RCC 7860 (cell line): ENCODE measurements at regions not wholly inside any gene's neighbourhood (a gene's known extent, or its start where the extent isn't known, plus 50 kb on each side); places are given as distances from the start of the nearest gene placed in this dataset.
"Not testable (repeated sequence)": the region's sequence is repeated elsewhere in the genome, so short reads cannot be mapped to it uniquely, and the experiment has no call there.

ENCODE experiments used
- DNase-seq: peaks from one replicate; pipeline ENCODE4 v3.0.0-alpha.2; 2015; ENCODE audit warnings: low spot score
- FAIRE-seq: peaks from 2 replicates; lab custom pipeline; 2012; peaks lifted over from hg19 to GRCh38; lab: Jason Lieb, UNC

DNA sequence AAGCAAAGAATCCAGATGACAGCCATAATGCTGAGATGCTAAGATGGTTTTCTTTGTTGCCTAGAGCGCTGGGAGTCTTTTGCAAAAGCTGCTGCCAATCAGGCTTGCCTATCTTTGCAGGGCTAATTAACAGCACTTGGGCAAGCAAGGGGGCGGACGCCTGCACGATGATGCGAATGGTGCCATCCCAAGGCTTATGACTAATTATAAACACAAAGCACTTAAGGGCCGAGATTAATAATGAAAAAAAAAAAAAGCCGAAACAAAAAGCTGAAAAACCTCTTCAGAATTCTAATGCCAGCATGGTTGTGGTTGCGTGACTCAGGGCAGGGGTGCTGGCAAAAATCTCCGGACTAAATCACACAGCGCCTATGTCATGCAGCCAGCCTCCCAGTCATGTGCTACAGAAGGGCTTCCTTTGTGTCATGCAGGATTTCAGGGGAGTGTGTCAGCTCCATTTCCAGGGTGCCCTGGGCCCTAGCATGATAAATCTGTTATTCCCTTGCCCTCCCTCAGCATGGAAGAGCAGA is 185.0 kb upstream of the ANKRD28 start:
- DNase-seq (peak; percentile 87), FAIRE-seq (peak; percentile 88)

DNA sequence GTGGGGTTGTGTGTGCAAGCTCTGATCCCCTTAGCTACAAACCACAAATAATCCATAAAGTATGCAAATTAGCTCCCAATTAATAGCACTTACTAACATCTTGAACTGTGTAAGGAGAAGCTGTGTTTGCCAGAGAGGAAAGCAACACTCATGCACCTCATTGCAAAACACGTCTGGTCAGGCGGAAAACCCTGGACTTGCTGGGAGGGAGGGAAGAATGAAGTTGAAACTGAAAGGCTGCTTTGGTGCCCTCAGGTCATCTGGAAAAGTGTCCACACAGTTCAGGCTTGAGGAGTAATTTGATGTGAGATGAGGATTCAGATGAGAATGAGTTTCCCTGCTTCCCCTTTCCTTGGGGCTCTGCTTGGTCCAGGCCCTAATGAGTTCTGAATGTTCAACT is 185.5 kb upstream of the ANKRD28 start:
- FAIRE-seq (no peak), DNase-seq (peak; percentile 36)

DNA sequence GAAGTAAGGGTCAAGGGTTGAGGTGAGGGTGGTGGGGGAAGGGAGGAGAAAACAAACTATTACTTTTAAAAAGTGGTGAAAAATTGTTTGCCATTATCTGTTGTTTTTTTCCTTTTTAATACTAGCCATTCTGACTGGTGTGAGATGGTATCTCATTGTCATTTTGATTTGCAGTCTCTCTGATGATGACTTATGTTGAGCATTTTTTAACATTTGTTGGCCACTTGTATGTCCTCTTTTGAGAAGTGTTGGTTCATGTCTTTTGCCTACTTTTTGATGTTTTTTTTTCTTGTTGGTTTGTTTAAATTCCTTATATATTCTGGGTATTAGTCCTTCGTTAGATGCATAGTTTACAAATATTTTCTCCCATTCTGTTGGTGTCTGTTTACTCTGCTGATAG is 185.9 kb upstream of the ANKRD28 start:
- no peak for DNase-seq
- no peak for FAIRE-seq

DNA sequence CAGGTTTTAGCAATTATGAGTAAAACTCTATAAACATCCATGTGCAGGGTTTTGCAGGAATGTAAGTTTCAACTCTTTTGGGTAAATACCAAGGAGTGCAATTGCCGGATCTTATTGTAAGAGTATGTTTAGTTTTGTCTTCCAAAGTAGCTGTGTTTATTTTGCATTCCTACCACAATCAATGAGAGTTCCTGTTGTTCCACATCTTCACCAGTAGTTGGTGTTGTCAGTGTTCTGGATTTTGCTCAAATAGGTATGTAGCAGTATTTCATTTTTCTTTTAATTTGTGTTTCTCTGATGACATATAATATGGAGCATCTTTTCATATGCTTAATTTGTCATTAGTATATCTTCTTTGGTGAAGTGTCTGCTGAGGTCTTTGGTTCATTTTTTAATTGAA is 185.1 kb upstream of the GALNT15 start:
- DNase-seq (no peak), FAIRE-seq (no peak)

DNA sequence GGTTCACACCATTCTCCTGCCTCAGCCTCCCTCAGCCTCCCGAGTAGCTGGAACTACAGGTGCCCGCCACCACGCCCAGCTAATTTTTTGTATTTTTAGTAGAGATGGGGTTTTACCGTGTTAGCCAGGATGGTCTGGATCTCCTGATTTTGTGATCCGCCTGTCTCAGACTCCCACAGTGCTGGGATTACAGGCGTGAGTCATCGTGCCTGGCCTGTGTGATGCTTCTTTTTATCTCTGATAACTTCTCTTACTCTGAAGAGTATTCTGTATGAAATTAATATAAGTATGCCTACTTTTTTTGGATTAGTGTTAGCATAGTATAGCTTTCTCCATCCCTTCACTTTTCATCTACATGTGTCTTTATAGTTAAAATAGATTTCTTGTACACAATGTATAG is 180.8 kb upstream of the GALNT15 start:
- FAIRE-seq, DNase-seq: not testable (repeated sequence)

DNA sequence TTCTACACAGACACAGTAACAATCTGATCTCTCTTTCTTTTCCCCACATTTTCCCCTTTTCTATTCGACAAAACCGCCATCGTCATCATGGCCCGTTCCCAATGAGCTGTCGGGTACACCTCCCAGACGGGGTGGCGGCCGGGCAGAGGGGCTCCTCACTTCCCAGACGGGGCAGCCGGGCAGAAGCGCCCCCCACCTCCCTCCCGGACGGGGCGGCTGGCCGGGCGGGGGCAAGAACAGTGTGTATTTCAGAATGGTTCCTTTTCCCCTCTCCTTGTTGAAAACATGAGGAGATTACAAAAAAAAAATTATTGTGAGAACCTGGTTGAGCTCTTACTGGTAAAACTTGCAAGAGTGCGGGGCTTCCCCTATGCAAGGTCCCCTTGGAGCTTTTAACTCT is 178.0 kb upstream of the GALNT15 start:
- FAIRE-seq, DNase-seq: not testable (repeated sequence)

DNA sequence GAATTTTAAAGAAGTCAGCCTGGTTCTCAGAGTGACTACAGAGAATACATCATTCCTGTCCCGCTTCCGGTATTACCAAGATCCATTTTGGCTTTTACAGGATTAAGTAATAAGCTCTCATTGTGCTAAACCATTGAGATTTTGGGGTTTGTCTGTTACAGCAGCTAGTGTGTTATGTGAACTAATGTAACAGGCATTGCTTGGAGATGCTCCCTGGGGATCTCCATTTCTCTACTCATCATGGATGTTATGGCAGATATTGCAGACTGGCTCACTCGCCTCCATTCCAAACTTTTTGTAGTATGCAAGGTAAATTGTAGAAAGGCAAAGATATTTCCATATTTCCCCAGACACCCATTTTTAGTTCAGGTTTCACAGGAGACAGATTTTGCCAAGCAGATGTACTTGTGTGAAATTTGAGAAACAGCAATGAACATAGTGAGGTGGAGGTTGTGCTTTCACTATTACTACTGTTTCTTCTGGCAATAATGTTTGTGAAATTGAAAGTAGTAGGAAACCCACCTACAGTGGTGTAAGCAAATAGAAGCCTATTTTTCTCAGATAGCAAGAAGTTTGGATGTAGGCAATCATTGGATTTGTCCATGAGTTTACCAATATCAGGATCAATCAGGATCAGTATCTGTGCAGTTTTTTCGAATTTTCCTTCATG is 177.1 kb upstream of the GALNT15 start:
- DNase-seq (no peak), FAIRE-seq (no peak)

DNA sequence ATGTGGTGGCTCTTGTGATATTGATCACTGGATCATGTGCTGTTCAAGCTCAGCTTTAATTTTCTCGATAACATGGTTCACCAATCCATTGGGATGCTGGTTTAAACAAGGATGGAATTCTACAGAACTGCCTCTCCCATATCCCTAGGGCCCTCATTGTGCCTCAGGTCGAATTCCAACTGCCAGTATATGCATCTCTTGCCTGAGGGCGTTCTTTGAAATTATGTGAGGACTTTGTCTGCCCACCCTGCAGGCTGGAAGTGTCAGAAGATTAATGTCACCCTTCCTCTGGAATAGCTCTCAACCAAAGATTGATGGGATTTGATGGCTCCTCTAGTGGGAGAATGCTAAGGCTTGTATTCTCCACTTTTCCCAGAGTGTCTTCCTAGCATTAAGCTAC is 175.6 kb upstream of the GALNT15 start:
- FAIRE-seq, result no peak

DNA sequence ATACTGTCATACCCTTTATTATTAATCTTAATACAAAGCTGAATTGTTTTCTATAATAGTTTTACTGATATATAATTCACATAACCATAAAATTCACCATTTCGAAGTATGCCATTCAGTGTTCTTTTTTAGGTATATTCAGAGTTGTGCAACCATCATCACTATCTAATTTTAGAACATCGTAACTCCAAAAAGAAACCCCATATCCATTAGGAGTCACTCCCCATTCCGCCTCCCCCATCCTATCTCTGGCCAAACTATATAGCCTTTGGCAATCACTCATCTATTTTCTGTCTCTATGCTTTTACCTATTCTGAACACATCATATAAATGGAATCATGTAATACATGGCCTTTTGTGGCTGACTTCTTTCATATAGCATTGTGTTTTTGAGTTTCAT is 169.7 kb upstream of the GALNT15 start:
- DNase-seq (no peak), FAIRE-seq (no peak)

More for the DNA sequence above, 175.6 kb upstream of the GALNT15 start:
- no peak for DNase-seq

DNA sequence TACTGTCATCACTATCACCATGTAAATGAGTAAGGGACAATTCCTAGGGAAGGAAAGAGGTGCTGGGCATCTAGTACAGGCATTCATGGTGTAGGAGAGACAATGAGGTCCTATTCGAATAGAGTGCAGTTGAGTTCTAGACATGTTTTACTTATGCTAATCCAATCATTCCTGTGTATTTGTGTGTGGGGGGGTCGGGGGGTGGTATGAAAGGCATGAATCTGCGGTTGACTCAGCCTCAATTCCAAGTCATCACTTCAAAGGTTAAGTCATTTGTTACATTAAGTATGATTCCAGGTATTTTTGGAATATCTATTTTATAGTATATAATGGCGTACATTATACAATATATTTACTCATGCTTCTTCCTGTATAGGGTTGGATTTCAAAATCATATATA is 163.1 kb upstream of the GALNT15 start:
- no peak for DNase-seq
- FAIRE-seq, result no peak

DNA sequence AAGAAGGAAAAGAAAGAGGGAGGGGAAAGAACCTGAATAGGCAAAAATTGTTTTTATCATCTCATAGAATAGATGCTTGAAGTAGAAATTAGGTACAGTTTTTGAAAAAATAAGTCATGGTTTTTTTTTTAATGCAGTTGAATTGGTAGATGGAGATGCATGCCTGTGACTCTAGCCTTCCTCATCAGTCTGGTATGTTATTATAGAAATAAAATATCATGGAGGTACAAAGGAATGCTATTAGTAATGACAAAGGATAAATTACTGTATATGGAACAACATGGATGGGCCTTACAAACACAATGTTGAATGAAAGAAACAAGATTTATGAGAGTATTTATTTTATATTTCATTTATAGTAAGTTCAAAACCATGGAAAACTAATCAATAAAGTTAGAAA is 162.4 kb upstream of the GALNT15 start:
- FAIRE-seq (no peak), DNase-seq (no peak)

DNA sequence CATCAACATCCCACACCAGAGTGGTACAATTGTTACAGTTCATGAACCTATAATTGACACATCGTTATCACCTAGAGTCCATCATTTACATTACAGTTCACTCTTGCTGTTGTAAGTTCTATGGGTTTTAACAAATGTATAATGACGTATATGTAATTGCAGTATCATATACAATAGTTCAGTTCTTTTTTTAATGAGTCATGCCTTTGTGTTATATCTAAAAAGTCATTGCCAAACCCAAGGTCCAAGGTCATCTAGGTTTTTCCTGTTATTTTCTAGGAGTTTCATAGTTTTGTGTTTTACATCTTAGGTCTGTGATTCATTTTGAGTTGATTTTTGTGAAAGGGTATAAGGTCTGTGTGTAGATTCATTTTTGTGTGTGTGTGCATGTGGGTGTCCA is 160.9 kb upstream of the GALNT15 start:
- no peak for DNase-seq
- no peak for FAIRE-seq

DNA sequence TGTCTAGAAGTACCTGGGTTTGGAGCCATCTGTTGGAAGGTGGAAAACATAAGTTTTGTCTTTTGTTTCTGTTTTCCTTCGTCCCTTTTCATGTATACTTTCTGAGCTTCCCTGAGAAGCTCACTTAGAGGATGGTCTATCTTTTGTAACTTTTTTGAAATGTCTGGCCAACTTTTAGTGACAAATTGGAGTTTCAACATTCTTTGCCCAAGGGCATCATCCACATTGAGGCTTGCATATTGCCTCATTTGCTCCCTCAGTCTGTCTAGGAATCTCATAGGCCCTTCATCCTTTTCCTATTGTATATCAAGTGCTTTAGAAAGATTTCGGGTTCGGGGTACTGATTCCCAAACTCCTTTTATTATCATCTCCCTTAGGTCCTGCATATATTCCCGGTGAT is 152.7 kb upstream of the GALNT15 start:
- not testable (repeated sequence) for FAIRE-seq

DNA sequence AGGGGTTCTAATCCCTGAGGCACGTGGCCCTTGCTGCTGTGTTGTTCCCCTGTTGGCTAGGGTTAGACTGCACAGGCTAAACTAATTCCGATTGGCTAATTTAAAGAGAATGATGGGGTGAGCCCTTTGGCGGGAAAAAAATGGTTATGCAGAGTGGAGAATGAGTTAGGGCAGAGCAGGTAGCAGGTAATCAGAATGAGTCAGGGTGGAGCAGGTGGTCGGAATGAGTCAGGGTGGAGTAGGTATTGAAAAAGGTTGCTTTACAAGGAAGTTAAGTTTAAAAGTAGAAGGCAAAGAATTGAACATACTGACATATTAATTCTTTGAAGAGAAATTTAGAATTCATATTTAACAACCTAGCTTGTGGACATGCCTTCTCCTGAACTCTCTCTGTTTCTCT is 150.6 kb upstream of the GALNT15 start:
- not testable (repeated sequence) for FAIRE-seq

More for the DNA sequence above, 152.7 kb upstream of the GALNT15 start:
- not testable (repeated sequence) for DNase-seq

DNA sequence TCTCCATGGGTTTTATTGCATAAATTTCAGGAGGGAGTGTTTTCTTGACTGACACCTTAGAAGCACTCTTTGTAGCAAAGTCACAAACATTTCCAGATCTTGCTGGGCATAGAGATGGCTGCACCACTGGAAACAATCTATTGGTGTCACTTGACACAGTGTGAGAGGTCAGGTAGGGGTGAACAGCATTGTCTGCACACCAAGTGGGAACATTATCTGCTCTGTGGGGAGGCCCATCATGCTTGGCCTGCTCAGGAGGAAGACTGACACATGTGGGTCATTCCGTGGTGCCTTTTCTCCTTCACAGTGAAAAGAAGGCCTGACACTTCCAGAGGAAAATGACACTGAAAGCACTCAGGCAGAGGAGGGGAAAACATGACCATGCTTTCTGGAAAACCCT is 149.9 kb upstream of the GALNT15 start:
- no peak for FAIRE-seq

More for the DNA sequence above, 150.6 kb upstream of the GALNT15 start:
- DNase-seq, result not testable (repeated sequence)

DNA sequence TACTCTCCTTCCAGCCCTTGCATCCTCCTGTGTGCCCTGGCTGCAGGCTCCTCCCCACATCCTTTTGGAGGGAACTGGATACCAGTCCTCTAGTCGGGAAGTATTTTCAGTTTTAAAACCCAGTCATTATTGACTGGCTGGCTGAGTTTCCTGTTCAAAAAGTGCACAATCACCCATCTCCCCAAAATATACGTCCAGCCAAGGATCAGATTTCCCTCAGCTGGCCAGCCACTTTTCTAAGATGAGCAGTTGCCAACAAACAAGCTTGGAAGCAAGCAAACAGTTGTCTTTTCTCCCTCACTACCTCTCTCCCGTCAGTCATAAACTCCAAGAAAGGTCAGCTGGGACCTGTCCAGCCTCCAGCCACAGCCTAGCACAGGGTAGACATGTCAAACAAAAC is 147.7 kb upstream of the GALNT15 start:
- DNase-seq (no peak), FAIRE-seq (no peak)

More for the DNA sequence above, 149.9 kb upstream of the GALNT15 start:
- no peak for DNase-seq

DNA sequence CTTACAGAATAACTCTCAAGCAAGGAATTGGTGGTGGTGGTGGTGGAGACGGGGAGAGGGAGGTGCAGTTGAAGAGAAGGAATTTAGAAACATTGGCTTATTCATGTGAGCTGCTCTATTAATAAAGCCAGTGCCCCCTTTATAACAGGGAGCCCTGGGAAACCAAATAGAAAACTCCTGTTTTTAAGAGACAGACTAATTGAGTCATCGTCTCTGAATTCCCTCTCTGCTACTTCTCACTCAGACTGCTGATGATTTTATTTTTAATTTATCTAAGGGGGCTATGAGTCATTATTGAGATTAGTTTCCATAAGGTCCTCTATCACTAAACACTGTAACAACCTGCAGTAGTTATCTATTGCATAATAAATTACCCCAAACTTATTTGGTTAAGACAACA is 145.9 kb upstream of the GALNT15 start:
- DNase-seq, result no peak
- FAIRE-seq, result no peak

DNA sequence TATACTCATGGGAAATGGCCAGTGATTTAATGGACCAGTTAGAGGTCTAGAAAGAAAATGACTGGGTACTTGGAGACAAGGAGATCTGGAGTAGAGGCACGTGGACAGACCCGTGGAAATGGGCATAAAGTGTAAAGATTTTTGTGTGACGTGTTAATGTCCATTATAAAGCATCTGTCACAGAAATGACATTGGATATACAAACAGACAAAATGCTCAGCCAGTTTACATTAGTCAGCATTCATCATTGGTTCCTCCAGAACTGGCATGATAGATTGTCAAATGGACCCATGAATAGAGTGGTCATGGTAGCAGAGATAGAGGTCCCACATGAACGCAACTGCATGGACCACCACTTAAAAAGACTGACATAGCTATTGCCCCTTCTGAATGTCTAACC is 144.1 kb upstream of the GALNT15 start:
- DNase-seq (no peak), FAIRE-seq (no peak)

DNA sequence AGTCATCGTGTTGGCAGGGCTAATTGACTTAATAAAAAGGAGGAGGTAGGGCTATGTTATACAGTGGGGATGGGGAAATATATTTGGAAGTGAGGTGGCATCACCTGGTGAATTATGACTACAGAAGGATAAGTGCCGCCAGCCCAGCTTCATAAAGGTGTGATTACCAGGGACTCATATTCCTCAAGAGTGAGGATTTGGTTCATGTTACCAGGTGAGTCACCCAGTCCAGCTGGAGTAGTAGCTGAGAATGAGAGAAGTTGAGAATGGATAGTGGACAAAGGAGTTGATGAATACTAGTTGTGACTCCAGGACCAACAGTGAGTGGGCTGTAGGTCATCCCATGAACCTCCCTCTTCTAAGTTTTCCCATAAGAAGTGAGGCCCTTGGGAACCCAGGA is 143.0 kb upstream of the GALNT15 start:
- DNase-seq, result no peak

DNA sequence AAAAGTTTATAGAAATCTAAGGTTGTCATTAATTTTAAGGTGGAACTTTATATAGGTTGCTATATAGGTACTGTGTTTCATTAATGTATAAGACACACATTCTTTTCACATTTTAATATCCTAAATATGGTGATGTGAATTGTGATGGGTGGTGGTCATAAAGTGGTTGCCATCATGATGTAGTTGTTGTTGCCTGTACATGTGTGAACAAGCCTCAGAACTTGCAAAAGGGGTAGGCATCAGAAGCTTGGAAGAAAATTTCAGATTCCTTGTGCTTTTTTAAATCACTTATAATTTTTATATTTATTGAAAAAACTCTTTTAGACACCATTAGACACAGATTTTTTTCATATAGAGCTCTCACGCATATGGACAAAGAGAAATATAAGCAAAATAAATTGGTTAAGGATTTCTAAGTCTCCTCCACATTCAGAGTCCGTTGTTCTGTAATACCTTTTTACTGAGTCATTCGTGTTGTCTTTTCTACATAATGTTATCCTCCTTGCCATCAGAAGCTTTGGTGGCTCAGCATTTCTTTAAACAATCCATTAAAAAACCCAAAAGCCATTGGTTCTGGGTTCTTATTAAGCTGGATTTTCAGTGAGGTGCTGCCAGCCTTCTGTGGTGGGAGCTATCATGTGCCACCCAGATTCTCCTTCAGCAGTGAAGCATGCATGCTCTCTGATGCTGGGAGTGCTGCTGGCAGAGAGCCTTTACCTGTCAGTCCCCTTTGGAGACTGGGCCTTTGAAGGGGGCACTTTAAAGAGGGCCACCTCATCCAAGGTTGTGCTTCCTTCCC is 140.4 kb upstream of the GALNT15 start:
- no peak for FAIRE-seq
- DNase-seq, result peak; percentile 23

More for the DNA sequence above, 143.0 kb upstream of the GALNT15 start:
- FAIRE-seq, result no peak

DNA sequence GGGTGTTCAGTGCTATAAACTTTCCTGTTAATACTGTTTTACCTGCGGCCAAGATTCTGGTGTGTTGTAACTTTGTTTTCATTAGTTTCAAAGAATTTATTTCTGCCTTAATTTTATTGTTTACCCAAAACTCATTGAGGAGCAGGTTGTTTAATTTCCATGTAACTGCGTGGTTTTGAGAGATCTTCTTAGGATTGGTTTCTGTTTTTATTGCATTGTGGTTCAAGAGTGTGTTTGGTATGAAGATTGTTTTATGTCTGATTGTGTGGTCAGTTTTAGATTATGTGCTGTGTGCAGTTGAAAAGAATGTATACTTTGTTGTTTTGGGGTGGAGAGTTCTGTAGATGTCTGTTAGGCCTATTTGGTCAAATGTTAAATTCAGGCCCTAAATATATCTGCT is 133.5 kb upstream of the GALNT15 start:
- DNase-seq (no peak), FAIRE-seq (no peak)
